Mesendoderm (in vitro differentiated cells): ENCODE measurements at regions not wholly inside any gene's neighbourhood (a gene's known extent, or its start where the extent isn't known, plus 50 kb on each side); places are given as distances from the start of the nearest gene placed in this dataset.

Experiments
- DNase-seq: peaks from one replicate; pipeline ENCODE4 v3.0.0; 2013
- H2AK5ac ChIP-seq: 2 replicates; pipeline ENCODE4 v1.6.1; 2013; ENCODE audit warnings: low read length, inconsistent platforms
- H2BK120ac ChIP-seq: 2 replicates; pipeline ENCODE4 v1.6.1; 2013; ENCODE audit warnings: low read depth, mild to moderate bottlenecking, low read length, moderate library complexity, mixed read lengths
- H2BK15ac ChIP-seq: replicated peaks from 2 replicates; pipeline ENCODE4 v1.6.1; 2013; ENCODE audit warnings: low read depth, mild to moderate bottlenecking, moderate library complexity
- H2BK5ac ChIP-seq: 2 replicates; pipeline ENCODE4 v1.6.1; 2013; ENCODE audit warnings: low read length, inconsistent platforms
- H3K18ac ChIP-seq: 2 replicates; pipeline ENCODE4 v1.6.1; 2013; ENCODE audit warnings: mild to moderate bottlenecking, low read length, mixed read lengths
- H3K23ac ChIP-seq: one replicate; pipeline ENCODE4 v1.6.1; 2013; ENCODE audit warnings: low read length
- H3K27ac ChIP-seq: 2 replicates; pipeline ENCODE4 v1.5.1; 2013; ENCODE audit warnings: low read depth, mild to moderate bottlenecking, inconsistent platforms, low read length, moderate library complexity
- H3K27me3 ChIP-seq: 2 replicates; pipeline ENCODE4 v1.6.1; 2013; ENCODE audit warnings: low read length, control low read depth, mild to moderate bottlenecking, inconsistent platforms; ENCODE audit not compliant: insufficient read depth, poor library complexity
- H3K36me3 ChIP-seq: 2 replicates; pipeline ENCODE4 v1.6.1; 2013; ENCODE audit warnings: low read length, inconsistent platforms; ENCODE audit not compliant: control insufficient read depth, insufficient read depth
- H3K4ac ChIP-seq: one replicate; pipeline ENCODE4 v1.6.1; 2013; ENCODE audit warnings: low read depth, mild to moderate bottlenecking, low read length, moderate library complexity
- H3K4me1 ChIP-seq: 2 replicates; pipeline ENCODE4 v1.6.1; 2013; ENCODE audit warnings: low read depth, low read length, inconsistent platforms; ENCODE audit not compliant: control insufficient read depth
- H3K4me2 ChIP-seq: 2 replicates; pipeline ENCODE4 v1.6.1; 2013; ENCODE audit warnings: low read length
- H3K4me3 ChIP-seq: 2 replicates; pipeline ENCODE4 v1.5.1; 2013; ENCODE audit warnings: mild to moderate bottlenecking, low read length
- H3K56ac ChIP-seq: one replicate; pipeline ENCODE4 v1.6.1; 2013; ENCODE audit warnings: low read length
- H3K79me1 ChIP-seq: 2 replicates; pipeline ENCODE4 v1.6.1; 2013; ENCODE audit warnings: low read length, inconsistent platforms
- H3K79me2 ChIP-seq: 2 replicates; pipeline ENCODE4 v1.6.1; 2013; ENCODE audit warnings: mild to moderate bottlenecking, low read length; ENCODE audit not compliant: control insufficient read depth, insufficient read depth
- H3K9ac ChIP-seq: 2 replicates; pipeline ENCODE4 v1.6.1; 2013; ENCODE audit warnings: low read length, inconsistent platforms
- H4K5ac ChIP-seq: one replicate; pipeline ENCODE4 v1.6.1; 2013; ENCODE audit warnings: low read length
- H4K8ac ChIP-seq: one replicate; pipeline ENCODE4 v1.6.1; 2013; ENCODE audit warnings: low read depth, mild to moderate bottlenecking, control low read depth, low read length, moderate library complexity
- WGBS: extraction: QIAGEN DNeasy Blood & Tissue Kit; methylation state at CpG from one replicate; pipeline ENCODE4 v1.1.7; 2013; ENCODE audit warnings: low lambda C conversion rate, missing lambda C conversion rate; ENCODE audit not compliant: insufficient coverage; ENCODE audit errors: extremely low coverage; 5-methylcytosine and 5-hydroxymethylcytosine counted together

DNA sequence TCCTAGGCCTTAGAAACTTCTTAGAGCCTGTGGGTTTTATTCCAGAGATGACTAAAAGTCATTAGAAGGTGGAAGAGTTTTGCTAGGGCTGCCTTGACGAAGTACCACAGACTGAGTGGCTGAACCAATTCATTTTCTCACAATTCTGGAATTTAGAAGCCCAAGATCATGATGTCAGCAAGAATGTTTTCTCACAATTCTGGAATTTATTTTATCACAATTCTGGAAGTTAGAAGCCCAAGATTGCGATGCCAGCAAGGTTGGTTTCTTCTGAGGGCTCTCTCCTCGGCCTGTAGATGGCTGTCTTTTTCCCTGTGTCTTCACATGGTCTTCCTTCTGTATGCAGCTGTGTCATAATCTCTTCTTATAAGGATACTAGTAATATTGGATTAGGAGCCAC is 672.9 kb upstream of the MARCKS start:
- H3K23ac ChIP-seq = no peak overlapping the region
- no peak overlapping the region for H3K18ac ChIP-seq
- no peaks in the 10 kb centered on the region for H3K79me2 ChIP-seq
- H3K79me1 ChIP-seq = no peaks in the 10 kb centered on the region
- H2AK5ac ChIP-seq = no peak overlapping the region
- H3K27me3 ChIP-seq = no peaks in the 10 kb centered on the region
- H4K8ac ChIP-seq = no peak overlapping the region
- H3K4me1 ChIP-seq = no peaks in the 10 kb centered on the region
- H3K56ac ChIP-seq = no peak overlapping the region
- H3K36me3 ChIP-seq = no peaks in the 10 kb centered on the region
- no peak overlapping the region for H3K27ac ChIP-seq
- H3K4me3 ChIP-seq = no peak overlapping the region
- H4K5ac ChIP-seq = no peak overlapping the region
- no peak for DNase-seq
- no peak overlapping the region for H2BK15ac ChIP-seq
- H2BK120ac ChIP-seq = no peak overlapping the region
- H3K4ac ChIP-seq = no peak overlapping the region
- H3K9ac ChIP-seq = no peak overlapping the region
- no peak overlapping the region for H3K4me2 ChIP-seq
- no peak overlapping the region for H2BK5ac ChIP-seq
- no CpG with 5 or more reads among the region's 3 CpGs for WGBS

DNA sequence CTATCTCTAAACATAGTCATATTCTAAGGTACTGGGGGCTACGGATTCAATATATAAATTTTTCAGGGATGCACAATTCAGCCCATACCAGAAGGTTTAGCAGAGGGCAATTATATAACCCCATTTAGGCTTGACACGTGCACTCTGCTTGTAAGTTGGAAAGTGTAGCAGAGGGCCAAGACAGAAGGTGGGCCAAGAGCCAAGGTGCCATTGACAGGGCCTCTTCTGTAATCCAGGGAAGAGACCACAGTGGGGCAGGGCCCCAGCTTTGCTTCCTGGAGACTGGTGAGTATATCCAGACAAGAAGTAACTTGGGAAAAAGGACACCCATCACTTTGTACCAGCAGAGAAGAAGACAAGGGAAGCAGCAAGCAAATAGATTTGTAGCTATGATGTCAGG is 672.4 kb upstream of the MARCKS start:
- no peaks in the 10 kb centered on the region for H3K79me2 ChIP-seq
- H3K79me1 ChIP-seq = no peaks in the 10 kb centered on the region
- H4K8ac ChIP-seq = no peak overlapping the region
- H4K5ac ChIP-seq = no peak overlapping the region
- H3K27ac ChIP-seq = no peak overlapping the region
- WGBS = no CpG with 5 or more reads among the region's 2 CpGs
- no peak overlapping the region for H3K23ac ChIP-seq
- no peak overlapping the region for H3K56ac ChIP-seq
- no peak overlapping the region for H3K18ac ChIP-seq
- no peaks in the 10 kb centered on the region for H3K4me1 ChIP-seq
- H2BK5ac ChIP-seq = no peak overlapping the region
- H3K4ac ChIP-seq = no peak overlapping the region
- H3K4me3 ChIP-seq = no peak overlapping the region
- H3K9ac ChIP-seq = no peak overlapping the region
- H3K36me3 ChIP-seq = no peaks in the 10 kb centered on the region
- no peaks in the 10 kb centered on the region for H3K27me3 ChIP-seq
- no peak overlapping the region for H2BK120ac ChIP-seq
- no peak overlapping the region for H2AK5ac ChIP-seq
- no peak for DNase-seq
- H2BK15ac ChIP-seq = no peak overlapping the region
- no peak overlapping the region for H3K4me2 ChIP-seq

DNA sequence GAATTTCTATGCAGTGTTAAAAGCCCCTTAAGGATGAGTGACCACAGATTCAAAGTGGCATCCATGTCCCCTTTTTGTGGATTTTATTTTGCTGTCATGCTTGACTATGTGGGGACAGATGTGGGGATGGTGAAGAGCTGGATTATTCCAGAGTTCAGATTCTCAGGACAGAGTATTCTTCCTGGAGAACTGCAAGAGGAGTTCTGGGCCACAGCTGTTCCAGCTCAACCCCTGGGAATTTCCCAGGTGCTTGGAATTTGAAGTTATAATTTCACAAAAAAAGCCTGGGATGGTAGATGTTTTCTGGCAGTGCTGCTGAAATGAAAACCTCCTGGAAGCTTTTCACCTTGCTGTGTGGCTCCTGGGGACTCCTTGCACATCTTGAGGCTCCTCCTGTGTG is 671.8 kb upstream of the MARCKS start:
- Histone ChIP-seq H2BK15ac (no peak overlapping the region), H2BK5ac (no peak overlapping the region), H3K79me2 (no peaks in the 10 kb centered on the region), H3K79me1 (no peaks in the 10 kb centered on the region), H3K27ac (no peak overlapping the region), H3K4ac (no peak overlapping the region), H3K4me1 (no peaks in the 10 kb centered on the region), H4K5ac (no peak overlapping the region), H3K9ac (no peak overlapping the region), H3K4me3 (no peak overlapping the region), H3K27me3 (no peaks in the 10 kb centered on the region), H3K56ac (no peak overlapping the region), H3K23ac (no peak overlapping the region), H3K36me3 (no peaks in the 10 kb centered on the region), H4K8ac (no peak overlapping the region), H2AK5ac (no peak overlapping the region), H2BK120ac (no peak overlapping the region), H3K4me2 (no peak overlapping the region), H3K18ac (no peak overlapping the region)
- DNase-seq = no peak

DNA sequence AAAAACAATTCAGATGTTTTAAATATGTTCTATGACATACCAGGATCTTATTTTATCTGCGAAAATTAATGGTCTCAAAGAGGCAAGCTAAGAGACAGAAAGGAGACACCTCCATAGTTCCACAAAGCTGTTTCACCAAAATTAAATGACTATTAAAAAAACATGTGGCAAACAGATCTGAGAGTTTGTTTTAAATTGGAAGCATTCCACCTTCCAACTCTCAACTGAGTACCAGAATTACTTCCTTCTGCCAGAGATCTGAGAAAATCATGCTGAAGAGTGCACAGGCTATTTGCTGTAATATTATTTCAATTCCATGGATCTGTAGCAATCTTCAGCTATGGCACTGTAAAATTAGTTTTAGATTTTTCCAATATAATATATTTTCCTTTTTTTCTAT is 669.5 kb upstream of the MARCKS start:
- Histone ChIP-seq H3K79me2 (no peaks in the 10 kb centered on the region), H3K23ac (no peak overlapping the region), H2BK15ac (no peak overlapping the region), H3K79me1 (no peaks in the 10 kb centered on the region), H3K36me3 (no peaks in the 10 kb centered on the region), H3K4me2 (no peak overlapping the region), H3K4me3 (no peak overlapping the region), H2AK5ac (no peak overlapping the region), H2BK120ac (no peak overlapping the region), H3K4ac (no peak overlapping the region), H3K9ac (no peak overlapping the region), H3K56ac (no peak overlapping the region), H3K27me3 (no peaks in the 10 kb centered on the region), H3K18ac (no peak overlapping the region), H4K8ac (no peak overlapping the region), H3K4me1 (no peaks in the 10 kb centered on the region), H2BK5ac (no peak overlapping the region), H4K5ac (no peak overlapping the region), H3K27ac (no peak overlapping the region)
- no peak for DNase-seq
- WGBS = no CpG with 5 or more reads among the region's 1 CpG

DNA sequence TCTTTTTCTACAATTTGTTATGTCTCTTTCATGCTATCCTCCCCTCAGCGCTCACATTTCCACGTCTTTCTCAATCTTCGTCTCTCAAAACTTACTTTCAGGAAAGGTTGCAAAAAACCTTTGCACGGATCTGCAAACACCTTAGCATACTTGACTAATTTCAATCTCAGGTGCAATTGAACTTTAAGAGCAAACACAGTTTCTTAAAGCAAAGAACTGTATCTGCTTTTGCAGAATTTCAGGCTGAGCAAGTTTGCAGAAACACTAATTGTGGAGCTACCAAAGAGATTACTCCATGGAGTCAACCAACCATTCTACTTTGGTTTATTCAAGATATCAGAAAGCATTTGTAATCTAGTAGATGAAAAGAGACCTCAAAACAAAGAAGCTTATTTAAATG is 668.2 kb upstream of the MARCKS start:
- no peak overlapping the region for H3K4me3 ChIP-seq
- no peak overlapping the region for H4K8ac ChIP-seq
- H2BK15ac ChIP-seq = no peak overlapping the region
- no CpG with 5 or more reads among the region's 4 CpGs for WGBS
- no peak overlapping the region for H3K27ac ChIP-seq
- H3K27me3 ChIP-seq = no peaks in the 10 kb centered on the region
- H3K4ac ChIP-seq = no peak overlapping the region
- no peaks in the 10 kb centered on the region for H3K36me3 ChIP-seq
- H3K4me1 ChIP-seq = no peaks in the 10 kb centered on the region
- H2BK5ac ChIP-seq = no peak overlapping the region
- no peak overlapping the region for H3K23ac ChIP-seq
- H3K9ac ChIP-seq = no peak overlapping the region
- DNase-seq = no peak
- H3K79me2 ChIP-seq = no peaks in the 10 kb centered on the region
- H4K5ac ChIP-seq = no peak overlapping the region
- H3K18ac ChIP-seq = no peak overlapping the region
- H2BK120ac ChIP-seq = no peak overlapping the region
- H3K56ac ChIP-seq = no peak overlapping the region
- no peaks in the 10 kb centered on the region for H3K79me1 ChIP-seq
- no peak overlapping the region for H2AK5ac ChIP-seq
- H3K4me2 ChIP-seq = no peak overlapping the region

DNA sequence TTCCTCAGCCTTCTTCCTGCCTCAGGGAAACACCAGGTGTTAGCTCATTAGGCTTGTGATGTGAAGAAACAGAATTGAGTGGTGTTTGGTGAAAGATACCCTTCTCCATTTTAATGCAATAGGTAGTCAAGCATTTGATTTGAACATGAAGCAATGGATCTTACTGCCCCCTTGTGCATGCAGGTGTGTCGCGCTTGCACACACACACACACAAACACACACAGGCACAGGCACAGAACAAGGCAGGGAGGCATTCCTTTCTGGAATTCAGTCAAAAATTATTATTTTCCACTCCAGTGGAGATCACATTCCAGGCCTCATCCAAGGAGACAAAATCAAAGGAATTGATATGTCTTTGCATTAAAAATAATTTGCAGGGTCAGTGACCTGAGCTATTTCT is 667.0 kb upstream of the MARCKS start:
- peak; percentile 28 for DNase-seq

More for the DNA sequence above, 667.0 kb upstream of the MARCKS start:
- no peak overlapping the region for H3K4me3 ChIP-seq
- H3K27me3 ChIP-seq = no peaks in the 10 kb centered on the region
- no peak overlapping the region for H3K23ac ChIP-seq
- H3K56ac ChIP-seq = no peak overlapping the region
- H3K79me1 ChIP-seq = no peaks in the 10 kb centered on the region
- no peak overlapping the region for H3K27ac ChIP-seq
- no peak overlapping the region for H4K8ac ChIP-seq
- H2BK15ac ChIP-seq = no peak overlapping the region
- no peak overlapping the region for H4K5ac ChIP-seq
- no peaks in the 10 kb centered on the region for H3K36me3 ChIP-seq
- H2BK120ac ChIP-seq = no peak overlapping the region
- H3K79me2 ChIP-seq = no peaks in the 10 kb centered on the region
- H3K18ac ChIP-seq = no peak overlapping the region
- no peak overlapping the region for H2BK5ac ChIP-seq
- H3K4me1 ChIP-seq = no peaks in the 10 kb centered on the region
- no CpG with 5 or more reads among the region's 2 CpGs for WGBS
- H3K9ac ChIP-seq = no peak overlapping the region
- H3K4me2 ChIP-seq = no peak overlapping the region
- H3K4ac ChIP-seq = no peak overlapping the region
- no peak overlapping the region for H2AK5ac ChIP-seq
